ENCODE measurements at regions not wholly inside any gene's neighbourhood (a gene's known extent, or its start where the extent isn't known, plus 50 kb on each side); places are given as distances from the start of the nearest gene placed in this dataset.

- TF ChIP-seq ZFP3 (CRISPR knock-in tag; IDR thresholded peaks at IDR 0.05) (no peak), ESRRG (CRISPR knock-in tag; IDR thresholded peaks at IDR 0.05) (no peak), ZNF70 (CRISPR knock-in tag; IDR thresholded peaks at IDR 0.05) (no peak), ZNF565 (CRISPR knock-in tag; conservative IDR thresholded peaks at IDR 0.05; ENCODE audit: low read depth) (no peak), ZNF8 (CRISPR knock-in tag; IDR thresholded peaks at IDR 0.05) (no peak), CREB5 (CRISPR knock-in tag; IDR thresholded peaks at IDR 0.05; ENCODE audit: low read depth) (no peak), RARB (CRISPR knock-in tag; IDR thresholded peaks at IDR 0.05) (no peak)
Measured at GRCh38 chr3:103699228-103699627, 1264.4 kb downstream of the ZPLD1 start.
